H1 (cell line): ENCODE measurements at regions not wholly inside any gene's neighbourhood (a gene's known extent, or its start where the extent isn't known, plus 50 kb on each side); places are given as distances from the start of the nearest gene placed in this dataset.

Experiments used
- CEBPB ChIP-seq: IDR thresholded peaks from 2 replicates; pipeline ENCODE4 v1.6.1; 2012; ENCODE audit warnings: low read depth, low read length
- CHD7 ChIP-seq: fragments of 300-600 bp; sonication (generic); IDR thresholded peaks from 2 replicates; pipeline ENCODE4 v1.7.1; 2012; ENCODE audit warnings: low read length, moderate library complexity, mild to moderate bottlenecking, inconsistent platforms; ENCODE audit not compliant: insufficient replicate concordance
- FOSL1 ChIP-seq: IDR thresholded peaks from 2 replicates; pipeline ENCODE4 v1.6.1; 2011; ENCODE audit warnings: mild to moderate bottlenecking, low read depth, low read length, moderate library complexity; ENCODE audit not compliant: insufficient read depth
- HDAC6 ChIP-seq: IDR thresholded peaks from one replicate; pipeline ENCODE4 v1.7.1; 2012; ENCODE audit warnings: low read depth, mild to moderate bottlenecking, inconsistent platforms, low read length, moderate library complexity
- NANOG ChIP-seq: IDR thresholded peaks from 2 replicates; pipeline ENCODE4 v1.6.1; 2011; ENCODE audit warnings: low read length, low read depth, mild to moderate bottlenecking, inconsistent platforms; ENCODE audit not compliant: insufficient read depth, poor library complexity, severe bottlenecking
- POU5F1 ChIP-seq: IDR thresholded peaks from 2 replicates; pipeline ENCODE4 v1.6.1; 2011; ENCODE audit warnings: low read depth, mild to moderate bottlenecking, low read length, moderate library complexity
- TAF1 ChIP-seq: IDR thresholded peaks from 2 replicates; pipeline ENCODE4 v1.6.1; 2011; ENCODE audit warnings: mild to moderate bottlenecking, low read depth, low read length
- TAF7 ChIP-seq: optimal IDR thresholded peaks from 2 replicates; pipeline ENCODE3; 2011; ENCODE audit warnings: low read depth, mild to moderate bottlenecking, inconsistent platforms, low read length, moderate library complexity, borderline replicate concordance

DNA sequence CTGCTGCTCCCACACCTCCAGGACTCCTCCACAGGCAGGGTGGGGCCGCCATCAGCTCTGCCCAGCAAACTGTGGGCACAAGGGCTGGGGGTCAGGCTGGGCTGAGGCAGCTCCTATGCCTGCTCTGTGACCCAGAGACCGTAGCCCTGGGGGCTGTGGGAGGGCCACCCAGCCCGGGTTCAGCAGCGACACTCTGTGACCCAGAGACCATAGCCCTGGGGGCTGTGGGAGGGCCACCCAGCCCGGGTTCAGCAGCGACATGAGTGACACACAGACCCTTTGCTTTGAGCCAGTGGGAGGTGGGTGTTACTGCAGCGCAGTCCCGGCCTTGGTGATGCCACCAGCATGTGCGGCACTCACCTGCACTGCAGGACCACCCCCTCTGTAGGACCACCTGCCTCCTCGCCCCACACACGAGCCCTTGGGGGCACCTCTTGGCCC lies 118.9 kb upstream of the LPCAT1 start (continued):
- no peak for TF ChIP-seq CHD7
- no peak for TF ChIP-seq CEBPB
- no peak for TF ChIP-seq TAF1
- no peak for TF ChIP-seq TAF7
- no peak for TF ChIP-seq FOSL1
- no peak for TF ChIP-seq POU5F1
- no peak for TF ChIP-seq HDAC6
- TF ChIP-seq NANOG: no peak
